Omental fat pad (tissue), 3 donors: ENCODE measurements at regions not wholly inside any gene's neighbourhood (a gene's known extent, or its start where the extent isn't known, plus 50 kb on each side); places are given as distances from the start of the nearest gene placed in this dataset.

Experiments used
- ATAC-seq: fragments of 150-250 bp; one replicate; pipeline ENCODE4 v1.9.1; 2016; ENCODE audit warnings: mild to moderate bottlenecking, moderate library complexity; ENCODE audit not compliant: low FRiP score
- DNase-seq: peaks from one replicate; pipeline ENCODE4 v3.0.0-alpha.2; 2019; ENCODE audit warnings: low spot score
- CTCF ChIP-seq, 3 donors: fragments of 450-650 bp; IDR thresholded peaks; one replicate each; pipeline ENCODE4 v1.5.1; 2016 to 2017; ENCODE audit warnings: antibody characterized with exemption in 3 of 3, mild to moderate bottlenecking in 3 of 3, moderate library complexity in 2 of 3

- TF ChIP-seq CTCF (IDR thresholded peaks at IDR 0.05): no peak
- DNase-seq: no peak
- ATAC-seq: no peak
Observed at GRCh38 chr10:29169021-29169420, 119.8 kb upstream of the LYZL1 start.

GRCh38 chr10:29171717-29172116, 117.2 kb upstream of the LYZL1 start:
- ATAC-seq: no peak
- TF ChIP-seq CTCF (IDR thresholded peaks at IDR 0.05): no peak
- no peak for DNase-seq

- DNase-seq (no peak), ATAC-seq (no peak)
- no peak for TF ChIP-seq CTCF (IDR thresholded peaks at IDR 0.05)
Observed at GRCh38 chr10:29174389-29174788, 114.5 kb upstream of the LYZL1 start.

GRCh38 chr10:29176845-29177832, 111.7 kb upstream of the LYZL1 start:
- DNase-seq: no peak
- TF ChIP-seq CTCF (IDR thresholded peaks at IDR 0.05): no peak

GRCh38 chr10:29181936-29182335, 106.9 kb upstream of the LYZL1 start:
- DNase-seq (no peak), ATAC-seq (no peak)
- TF ChIP-seq CTCF (IDR thresholded peaks at IDR 0.05): no peak

More at GRCh38 chr10:29176845-29177832, 111.7 kb upstream of the LYZL1 start:
- no peak for ATAC-seq

GRCh38 chr10:29183301-29183945, 105.4 kb upstream of the LYZL1 start:
- DNase-seq (no peak), ATAC-seq (no peak)
- no peak for TF ChIP-seq CTCF (IDR thresholded peaks at IDR 0.05)
